ACHN (cell line): ENCODE measurements at regions not wholly inside any gene's neighbourhood (a gene's known extent, or its start where the extent isn't known, plus 50 kb on each side); places are given as distances from the start of the nearest gene placed in this dataset.

Source experiments
- DNase-seq: peaks from one replicate; pipeline ENCODE4 v3.0.0-alpha.2; 2015
- in situ Hi-C: cut with HindIII; loops from 2 replicates; pipeline ENCODE4 v1.10.0; 2017; ENCODE audit warnings: low sequenced_read_pairs, low pct_ligation_motif_present, low pct_unique_long_range_greater_than_20kb

GRCh38 chr5:92514896-92515295, 1066.1 kb downstream of the NR2F1-AS1 start:
- DNase-seq, result no peak
- in situ Hi-C loops, result no loop called here

GRCh38 chr5:92513067-92513466, 1068.0 kb downstream of the NR2F1-AS1 start:
- in situ Hi-C loops, result no loop called here
- no peak for DNase-seq

- in situ Hi-C loops, result no loop called here
- DNase-seq, result peak; percentile 14
These were observed 1072.7 kb downstream of the NR2F1-AS1 start for GRCh38 chr5:92508271-92508670.

- peak; percentile 38 for DNase-seq
- in situ Hi-C loops, result no loop called here
These were observed 1075.1 kb downstream of the NR2F1-AS1 start for GRCh38 chr5:92505925-92506324.

GRCh38 chr5:92505145-92505544, 1075.9 kb downstream of the NR2F1-AS1 start:
- in situ Hi-C loops, result no loop called here
- DNase-seq, result no peak

GRCh38 chr5:92504346-92504745, 1076.7 kb downstream of the NR2F1-AS1 start:
- DNase-seq, result no peak
- in situ Hi-C loops, result no loop called here

- in situ Hi-C loops, result no loop called here
- DNase-seq, result no peak
These were observed 1080.3 kb downstream of the NR2F1-AS1 start for GRCh38 chr5:92500752-92501151.

GRCh38 chr5:92496545-92496944, 1084.5 kb downstream of the NR2F1-AS1 start:
- in situ Hi-C loops, result no loop called here

GRCh38 chr5:92494508-92494907, 1086.5 kb downstream of the NR2F1-AS1 start:
- no peak for DNase-seq
- in situ Hi-C loops, result no loop called here

More at GRCh38 chr5:92496545-92496944, 1084.5 kb downstream of the NR2F1-AS1 start:
- no peak for DNase-seq

GRCh38 chr5:92492908-92493307, 1088.1 kb downstream of the NR2F1-AS1 start:
- in situ Hi-C loops, result no loop called here
- DNase-seq, result no peak

- in situ Hi-C loops, result no loop called here
- DNase-seq, result no peak
These were observed 1096.5 kb downstream of the NR2F1-AS1 start for GRCh38 chr5:92484484-92484883.

GRCh38 chr5:92472981-92473566, 1090.0 kb upstream of the ARRDC3 start:
- no peak for DNase-seq
- in situ Hi-C loops, result no loop called here

GRCh38 chr5:92471861-92472260, 1088.7 kb upstream of the ARRDC3 start:
- no peak for DNase-seq
- in situ Hi-C loops, result no loop called here

GRCh38 chr5:92470770-92471169, 1087.7 kb upstream of the ARRDC3 start:
- DNase-seq, result no peak
- in situ Hi-C loops, result no loop called here

GRCh38 chr5:92468295-92468694, 1085.2 kb upstream of the ARRDC3 start:
- DNase-seq, result no peak

GRCh38 chr5:92467695-92468094, 1084.6 kb upstream of the ARRDC3 start:
- DNase-seq, result no peak
- in situ Hi-C loops, result no loop called here

More at GRCh38 chr5:92468295-92468694, 1085.2 kb upstream of the ARRDC3 start:
- in situ Hi-C loops, result no loop called here

GRCh38 chr5:92460505-92460904, 1077.4 kb upstream of the ARRDC3 start:
- DNase-seq, result no peak
- in situ Hi-C loops, result no loop called here

- in situ Hi-C loops, result no loop called here
- DNase-seq, result no peak
These were observed 1076.5 kb upstream of the ARRDC3 start for GRCh38 chr5:92459654-92460053.

- DNase-seq, result no peak
- in situ Hi-C loops, result no loop called here
These were observed 1071.9 kb upstream of the ARRDC3 start for GRCh38 chr5:92455011-92455410.

- no peak for DNase-seq
- in situ Hi-C loops, result no loop called here
These were observed 1061.8 kb upstream of the ARRDC3 start for GRCh38 chr5:92444888-92445287.

- no peak for DNase-seq
These were observed 1052.7 kb upstream of the ARRDC3 start for GRCh38 chr5:92435781-92436180.

More at GRCh38 chr5:92435781-92436180, 1052.7 kb upstream of the ARRDC3 start:
- in situ Hi-C loops, result no loop called here
